NT2/D1 (cell line): ENCODE measurements at regions not wholly inside any gene's neighbourhood (a gene's known extent, or its start where the extent isn't known, plus 50 kb on each side); places are given as distances from the start of the nearest gene placed in this dataset.

Source experiments
- SUZ12 ChIP-seq: IDR thresholded peaks from 2 replicates; pipeline ENCODE4 v1.6.1; 2011; ENCODE audit not compliant: insufficient read length, insufficient read depth; ENCODE audit errors: extremely low read depth
- YY1 ChIP-seq: IDR thresholded peaks from 2 replicates; pipeline ENCODE4 v1.6.1; 2011; ENCODE audit not compliant: insufficient read length, insufficient read depth
- ZNF274 ChIP-seq: IDR thresholded peaks from 2 replicates; pipeline ENCODE4 v1.6.1; 2011; ENCODE audit warnings: mild to moderate bottlenecking, low read depth, low read length

GRCh38 chr10:4109469-4109868 is 324.5 kb upstream of the KLF6 start:
- no peak for TF ChIP-seq YY1
- TF ChIP-seq ZNF274 = no peak
- TF ChIP-seq SUZ12 = no peak
